ENCODE measurements at regions not wholly inside any gene's neighbourhood (a gene's known extent, or its start where the extent isn't known, plus 50 kb on each side); places are given as distances from the start of the nearest gene placed in this dataset.

DNA sequence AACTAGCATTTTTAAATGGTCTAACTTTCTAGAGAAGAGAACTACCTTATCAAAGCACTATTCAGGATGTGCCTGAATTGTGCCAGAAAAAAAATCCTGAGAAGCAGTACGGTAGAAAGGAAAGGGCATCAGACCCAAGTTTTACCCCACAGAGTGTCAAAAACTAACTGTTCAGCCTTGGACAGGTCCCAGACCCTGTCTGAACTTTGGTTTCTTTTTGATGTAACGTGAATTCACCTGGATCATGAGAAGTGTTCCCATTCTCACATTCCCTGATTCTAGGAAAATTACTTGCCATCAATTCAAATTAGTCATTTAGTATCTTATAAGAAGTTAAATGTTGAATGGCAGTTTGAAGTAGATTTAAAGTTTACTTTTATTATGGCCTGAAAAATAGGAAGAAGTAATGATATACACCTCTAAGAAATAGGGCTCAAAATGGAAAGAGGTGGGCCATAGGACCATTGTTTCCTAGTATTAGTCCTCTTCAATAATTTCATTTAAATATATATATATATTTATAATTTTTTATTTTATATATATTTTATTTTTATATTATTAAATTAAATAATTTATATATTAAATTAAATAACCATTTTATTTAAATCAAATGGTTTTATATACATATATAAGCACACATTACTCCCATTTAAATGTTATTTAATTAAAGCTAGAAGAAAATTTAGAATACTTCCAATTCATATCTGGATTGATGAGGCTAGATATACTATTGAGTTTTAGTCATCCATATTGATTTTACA, 181.9 kb upstream of the PPARGC1A start:
- no peak overlapping the region for H3K4me3 ChIP-seq (ENCODE audit: low read depth, low read length)
- no peaks in the 10 kb centered on the region for H3K9me3 ChIP-seq
- no peak for DNase-seq
- H3K27me3 ChIP-seq, result peaks cover 5% of the 10 kb centered on the region; the same call in 1 of the 2 replicates
- H3K4me1 ChIP-seq, result no peaks in the 10 kb centered on the region
- TF ChIP-seq, protein P1, sequence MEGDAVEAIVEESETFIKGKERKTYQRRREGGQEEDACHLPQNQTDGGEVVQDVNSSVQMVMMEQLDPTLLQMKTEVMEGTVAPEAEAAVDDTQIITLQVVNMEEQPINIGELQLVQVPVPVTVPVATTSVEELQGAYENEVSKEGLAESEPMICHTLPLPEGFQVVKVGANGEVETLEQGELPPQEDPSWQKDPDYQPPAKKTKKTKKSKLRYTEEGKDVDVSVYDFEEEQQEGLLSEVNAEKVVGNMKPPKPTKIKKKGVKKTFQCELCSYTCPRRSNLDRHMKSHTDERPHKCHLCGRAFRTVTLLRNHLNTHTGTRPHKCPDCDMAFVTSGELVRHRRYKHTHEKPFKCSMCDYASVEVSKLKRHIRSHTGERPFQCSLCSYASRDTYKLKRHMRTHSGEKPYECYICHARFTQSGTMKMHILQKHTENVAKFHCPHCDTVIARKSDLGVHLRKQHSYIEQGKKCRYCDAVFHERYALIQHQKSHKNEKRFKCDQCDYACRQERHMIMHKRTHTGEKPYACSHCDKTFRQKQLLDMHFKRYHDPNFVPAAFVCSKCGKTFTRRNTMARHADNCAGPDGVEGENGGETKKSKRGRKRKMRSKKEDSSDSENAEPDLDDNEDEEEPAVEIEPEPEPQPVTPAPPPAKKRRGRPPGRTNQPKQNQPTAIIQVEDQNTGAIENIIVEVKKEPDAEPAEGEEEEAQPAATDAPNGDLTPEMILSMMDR (IDR thresholded peaks at IDR 0.05; ENCODE audit: low read depth, low read length), result no peak
- no peaks in the 10 kb centered on the region for H3K36me3 ChIP-seq

DNA sequence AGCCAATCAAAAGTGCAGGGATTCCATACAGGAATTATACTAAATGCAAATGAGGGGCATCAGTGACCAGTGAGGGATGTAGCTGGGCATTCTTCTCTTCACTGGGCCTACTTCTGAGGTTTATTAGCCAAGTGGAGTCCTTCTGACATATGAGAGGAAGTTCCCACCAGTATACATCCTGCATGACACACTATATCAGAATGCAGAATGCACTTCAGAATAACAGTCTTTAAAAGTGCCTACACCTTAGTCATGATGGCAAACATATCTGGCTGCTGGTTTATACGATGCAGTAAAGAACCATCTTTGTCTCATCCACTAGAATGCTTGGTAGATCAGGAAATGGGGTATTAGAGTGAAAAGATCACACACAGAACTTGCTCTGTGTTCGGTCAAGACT, 180.3 kb upstream of the PPARGC1A start:
- Histone ChIP-seq H3K36me3 (no peaks in the 10 kb centered on the region), H3K9me3 (no peaks in the 10 kb centered on the region), H3K4me3 (ENCODE audit: low read depth, low read length) (no peak overlapping the region), H3K4me1 (no peaks in the 10 kb centered on the region), H3K27me3 (peaks cover 5% of the 10 kb centered on the region; the same call in 1 of the 2 replicates)
- TF ChIP-seq, protein P1 (IDR thresholded peaks at IDR 0.05; ENCODE audit: low read depth, low read length), result no peak
- DNase-seq, result no peak

DNA sequence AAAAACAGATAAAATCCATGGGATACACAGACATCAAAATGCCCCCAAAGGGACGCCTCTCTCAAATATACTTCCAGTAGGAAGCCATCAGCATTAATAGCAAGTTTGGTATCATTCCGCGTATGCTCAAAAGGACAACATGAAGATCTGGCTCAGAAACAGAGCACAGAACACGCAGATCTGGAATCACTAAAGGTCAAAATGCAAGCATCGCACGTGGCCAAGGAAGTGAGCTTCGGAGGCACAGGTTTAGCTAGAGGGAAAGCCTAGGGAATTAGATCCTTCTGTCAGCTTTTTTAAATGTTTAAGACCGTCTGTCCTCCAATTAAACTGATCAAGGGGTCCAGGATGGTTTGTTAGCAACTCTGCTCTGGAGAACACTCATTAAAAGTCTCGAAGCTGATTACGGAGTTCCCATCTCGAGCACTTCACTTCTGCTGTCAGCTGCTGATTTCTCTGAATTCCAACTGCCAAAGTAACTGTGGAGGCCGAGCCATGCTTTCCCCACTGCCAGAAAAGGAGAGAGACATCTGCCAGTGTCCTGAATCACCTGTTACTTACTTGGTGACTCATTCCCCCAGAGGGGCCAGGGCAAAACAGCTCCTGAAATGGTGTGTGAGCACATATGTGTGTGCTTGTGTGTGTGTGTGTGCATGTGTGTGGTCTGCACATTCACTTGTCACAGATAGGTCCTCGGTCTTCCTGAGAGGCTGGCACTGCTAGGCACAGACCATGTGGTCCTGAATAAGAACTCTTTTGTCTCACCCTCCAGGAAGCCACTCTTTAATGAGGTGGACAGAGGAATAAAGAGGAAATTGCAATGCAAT, 177.7 kb upstream of the PPARGC1A start:
- H3K36me3 ChIP-seq, result no peaks in the 10 kb centered on the region
- no peaks in the 10 kb centered on the region for H3K9me3 ChIP-seq
- DNase-seq, result peak; percentile 50
- no peaks in the 10 kb centered on the region for H3K27me3 ChIP-seq
- no peak overlapping the region for H3K4me3 ChIP-seq (ENCODE audit: low read depth, low read length)
- TF ChIP-seq, protein P1 (IDR thresholded peaks at IDR 0.05; ENCODE audit: low read depth, low read length), result no peak
- no peaks in the 10 kb centered on the region for H3K4me1 ChIP-seq

DNA sequence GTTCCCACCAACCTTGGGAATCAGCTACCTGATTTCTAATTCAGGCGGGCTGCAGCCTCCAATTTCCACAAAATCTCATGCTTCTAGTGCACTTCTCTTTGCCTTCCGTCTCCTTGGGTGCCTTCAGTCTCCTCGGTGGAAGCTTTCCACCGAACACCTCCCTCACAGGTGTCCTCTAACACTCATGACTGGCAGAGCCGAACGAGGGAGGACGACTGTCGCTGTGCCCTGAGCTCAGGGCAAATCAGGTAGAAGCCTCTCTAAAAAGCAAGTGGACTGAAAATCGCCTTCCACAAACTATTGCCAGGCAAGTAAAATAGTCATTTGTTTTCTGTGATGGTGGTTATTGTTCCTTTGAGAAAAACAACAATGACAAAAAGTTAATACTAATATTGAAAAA, 176.1 kb upstream of the PPARGC1A start:
- H3K4me3 ChIP-seq (ENCODE audit: low read depth, low read length), result no peak overlapping the region
- H3K4me1 ChIP-seq, result no peaks in the 10 kb centered on the region
- H3K36me3 ChIP-seq, result no peaks in the 10 kb centered on the region
- DNase-seq, result no peak
- no peaks in the 10 kb centered on the region for H3K9me3 ChIP-seq
- TF ChIP-seq, protein P1 (IDR thresholded peaks at IDR 0.05; ENCODE audit: low read depth, low read length), result no peak
- H3K27me3 ChIP-seq, result no peaks in the 10 kb centered on the region

DNA sequence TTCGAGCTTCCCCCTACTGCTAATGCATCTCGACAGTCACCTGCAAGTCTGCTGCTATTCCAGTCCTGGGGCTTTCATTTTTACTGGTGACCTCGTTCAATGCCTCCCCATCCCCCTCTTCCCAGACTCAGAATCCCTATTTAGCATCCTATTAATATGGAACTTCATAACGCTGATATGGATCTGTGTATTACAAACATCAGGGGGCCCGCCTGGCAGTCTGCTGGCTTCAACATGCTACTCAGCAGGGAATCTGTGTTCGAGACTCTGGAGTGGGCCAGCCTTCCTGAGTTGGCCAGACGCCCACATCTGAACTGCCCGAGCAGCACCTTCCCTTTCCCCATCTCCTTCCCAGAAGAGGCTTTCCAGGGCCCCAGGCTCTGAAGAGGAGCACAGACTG, 173.9 kb upstream of the PPARGC1A start:
- TF ChIP-seq, protein P1 (IDR thresholded peaks at IDR 0.05; ENCODE audit: low read depth, low read length), result no peak
- no peaks in the 10 kb centered on the region for H3K27me3 ChIP-seq

DNA sequence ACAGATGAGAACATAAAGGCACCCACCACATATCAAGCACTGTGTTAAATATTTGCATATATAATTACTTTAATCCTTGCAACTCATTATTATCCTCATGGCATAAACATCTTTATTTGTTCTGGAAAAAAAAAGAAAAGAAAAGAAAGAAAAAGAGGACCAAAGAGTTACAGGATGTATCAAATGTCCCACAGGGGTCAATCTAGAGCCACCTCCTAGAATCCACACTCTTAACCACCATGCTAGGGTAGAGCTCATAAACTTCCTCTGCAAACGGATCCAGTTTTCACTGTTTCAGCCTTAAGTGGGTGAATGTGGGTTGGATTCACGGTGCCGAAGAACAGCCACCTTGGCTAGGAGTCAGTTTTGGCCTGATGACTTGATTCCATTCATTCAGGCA, 171.1 kb upstream of the PPARGC1A start:
- Histone ChIP-seq H3K27me3 (no peaks in the 10 kb centered on the region), H3K36me3 (no peaks in the 10 kb centered on the region), H3K4me3 (ENCODE audit: low read depth, low read length) (no peak overlapping the region), H3K9me3 (no peaks in the 10 kb centered on the region), H3K4me1 (no peaks in the 10 kb centered on the region)
- no peak for DNase-seq
- TF ChIP-seq, protein P1 (IDR thresholded peaks at IDR 0.05; ENCODE audit: low read depth, low read length), result no peak

More for the DNA sequence above, 173.9 kb upstream of the PPARGC1A start:
- Histone ChIP-seq H3K4me1 (no peaks in the 10 kb centered on the region), H3K9me3 (no peaks in the 10 kb centered on the region), H3K36me3 (no peaks in the 10 kb centered on the region), H3K4me3 (ENCODE audit: low read depth, low read length) (no peak overlapping the region)
- peak; percentile 49 for DNase-seq

Measured in BE2C (cell line).